Adrenal gland (tissue), 9 donors: ENCODE measurements at regions not wholly inside any gene's neighbourhood (a gene's known extent, or its start where the extent isn't known, plus 50 kb on each side); places are given as distances from the start of the nearest gene placed in this dataset.

Experiments used
- DNase-seq, 7 donors: peaks; one replicate each; pipeline ENCODE4 v3.0.0-alpha.2; 2019 to 2020
- H3K27ac ChIP-seq, 5 donors: fragments of 200-600 bp; sonication (generic) in 4 of 5; 1 replicate in 3 of 5; 2 replicates in 2 of 5; pipeline versions ENCODE4 v1.5.1 to v1.8.0; 2016 to 2020; ENCODE audit warnings: mild to moderate bottlenecking in 1 of 5
- H3K27me3 ChIP-seq: fragments of 200-600 bp; 2 replicates; pipeline ENCODE4 v1.8.0; 2021
- H3K36me3 ChIP-seq, 2 donors: fragments of 200-600 bp; replicated peaks in 1 of 2; 1 replicate in 1 of 2; 2 replicates in 1 of 2; pipeline versions ENCODE4 v1.5.1 to v1.8.0; 2018 to 2022
- H3K4me1 ChIP-seq, 2 donors: fragments of 200-600 bp; replicated peaks in 1 of 2; 1 replicate in 1 of 2; 2 replicates in 1 of 2; pipeline versions ENCODE4 v1.5.1 to v1.8.0; 2018 to 2021
- H3K4me3 ChIP-seq, 4 donors: fragments of 200-600 bp; sonication (generic) in 3 of 4; one replicate each; pipeline ENCODE4 v1.5.1; 2016 to 2018
- H3K9me3 ChIP-seq, 3 donors: fragments of 200-600 bp; sonication (generic) in 1 of 3; replicated peaks in 1 of 3; 1 replicate in 2 of 3; 2 replicates in 1 of 3; pipeline versions ENCODE4 v1.5.1 to v1.8.0; 2016 to 2021
- POLR2A ChIP-seq, 2 donors: fragments of 450-650 bp; IDR thresholded peaks; one replicate each; pipeline ENCODE4 v1.6.1; 2017; ENCODE audit warnings: antibody characterized with exemption in 2 of 2, mild to moderate bottlenecking in 2 of 2, moderate library complexity in 1 of 2
- WGBS, 4 donors: extraction: QIAGEN DNeasy Blood & Tissue Kit in 2 of 4; methylation state at CpG; one replicate each; pipeline versions ENCODE4 v1.1.5 to v1.1.7; 2013 to 2017; 5-methylcytosine and 5-hydroxymethylcytosine counted together
- intact Hi-C, 2 donors: fragments of 100-400 bp; cut with DNase I; formaldehyde crosslinking; loops; one replicate each; pipeline versions ENCODE4 v1.14.1 to v1.15.0; 2022 to 2023
- TF ChIP-seq, protein P1 (sequence below), 6 experiments: fragments of 450-650 bp in 4 of 6; fragments of 200-600 bp in 2 of 6; sonication (generic) in 1 of 6; IDR thresholded peaks; 1 replicate in 5 of 6; 2 replicates in 1 of 6; pipeline versions ENCODE4 v1.5.1 to v1.8.0; 2016 to 2021; ENCODE audit warnings: antibody characterized with exemption in 6 of 6, mild to moderate bottlenecking in 2 of 6, moderate library complexity in 1 of 6
- donor health status: healthy with polysubstance abuse.
- donor health status: Bipolar disorder and iron deficiency.
- donor health status: DM: yes; HTN: yes; CAD: no.
- donor health status: DM: no; HTN: no; CAD: no.
- donor health status: DM: no; HTN: no; CAD: no.

DNA sequence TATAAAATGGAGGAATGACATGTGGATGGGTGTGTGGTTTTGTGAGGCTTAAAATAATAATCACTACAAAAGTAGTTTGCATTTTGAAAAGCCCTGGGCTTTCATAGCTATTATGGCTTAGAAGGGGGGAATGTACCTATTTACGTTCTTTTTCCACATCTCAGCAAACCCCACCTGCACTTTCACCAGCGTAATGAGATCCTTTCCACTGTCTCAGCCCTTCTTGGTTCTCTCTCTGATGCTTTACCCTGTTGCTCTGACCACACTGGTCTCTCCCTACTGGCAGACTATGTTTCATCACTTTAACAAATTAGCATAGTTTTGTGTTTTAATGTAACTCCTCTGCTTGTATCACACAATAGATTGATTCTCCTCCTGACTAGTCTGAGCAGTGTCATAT lies 234.6 kb downstream of the DMRT2 start:
- no peaks in the 10 kb centered on the region for H3K4me1 ChIP-seq
- WGBS, 4 donors, result 74 to 83% (median 81%) methylated on average over 2 of the region's 2 CpGs
- TF ChIP-seq POLR2A (IDR thresholded peaks at IDR 0.05), result no peak
- TF ChIP-seq, protein P1, sequence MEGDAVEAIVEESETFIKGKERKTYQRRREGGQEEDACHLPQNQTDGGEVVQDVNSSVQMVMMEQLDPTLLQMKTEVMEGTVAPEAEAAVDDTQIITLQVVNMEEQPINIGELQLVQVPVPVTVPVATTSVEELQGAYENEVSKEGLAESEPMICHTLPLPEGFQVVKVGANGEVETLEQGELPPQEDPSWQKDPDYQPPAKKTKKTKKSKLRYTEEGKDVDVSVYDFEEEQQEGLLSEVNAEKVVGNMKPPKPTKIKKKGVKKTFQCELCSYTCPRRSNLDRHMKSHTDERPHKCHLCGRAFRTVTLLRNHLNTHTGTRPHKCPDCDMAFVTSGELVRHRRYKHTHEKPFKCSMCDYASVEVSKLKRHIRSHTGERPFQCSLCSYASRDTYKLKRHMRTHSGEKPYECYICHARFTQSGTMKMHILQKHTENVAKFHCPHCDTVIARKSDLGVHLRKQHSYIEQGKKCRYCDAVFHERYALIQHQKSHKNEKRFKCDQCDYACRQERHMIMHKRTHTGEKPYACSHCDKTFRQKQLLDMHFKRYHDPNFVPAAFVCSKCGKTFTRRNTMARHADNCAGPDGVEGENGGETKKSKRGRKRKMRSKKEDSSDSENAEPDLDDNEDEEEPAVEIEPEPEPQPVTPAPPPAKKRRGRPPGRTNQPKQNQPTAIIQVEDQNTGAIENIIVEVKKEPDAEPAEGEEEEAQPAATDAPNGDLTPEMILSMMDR (IDR thresholded peaks at IDR 0.05), result no peak
- H3K27me3 ChIP-seq, result no peaks in the 10 kb centered on the region
- H3K9me3 ChIP-seq, result no peaks in the 10 kb centered on the region
- intact Hi-C loops, result no loop called here
- no peak overlapping the region for H3K4me3 ChIP-seq
- H3K36me3 ChIP-seq, result no peaks in the 10 kb centered on the region
- no peak overlapping the region for H3K27ac ChIP-seq
- DNase-seq, result no peak

DNA sequence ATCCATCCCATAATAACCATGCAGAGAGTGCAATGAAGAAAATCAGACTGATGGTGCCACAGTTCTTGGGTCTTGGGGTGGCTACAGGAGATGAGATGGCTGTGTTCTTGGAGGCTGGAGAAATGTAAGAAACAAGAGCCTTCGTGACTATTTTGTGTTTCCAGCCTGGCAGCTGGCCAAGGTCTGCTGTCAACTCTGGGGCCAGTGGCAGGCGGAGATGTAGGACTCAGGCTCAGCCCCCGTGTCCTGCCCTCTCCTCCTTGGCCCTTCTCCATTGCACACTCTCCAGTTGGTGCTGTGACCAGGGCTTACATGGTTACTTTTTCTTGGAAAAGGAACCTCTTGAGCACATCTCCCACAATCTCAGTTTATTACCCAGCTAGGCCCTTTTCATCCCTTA lies 235.4 kb downstream of the DMRT2 start:
- Histone ChIP-seq H3K4me1 (no peaks in the 10 kb centered on the region), H3K4me3 (no peak overlapping the region), H3K9me3 (no peaks in the 10 kb centered on the region), H3K27me3 (no peaks in the 10 kb centered on the region), H3K27ac (no peak overlapping the region), H3K36me3 (no peaks in the 10 kb centered on the region)
- no peak for DNase-seq
- 25 to 41% (median 35%) methylated on average over 3 of the region's 3 CpGs for WGBS, 4 donors
- no peak for TF ChIP-seq POLR2A (IDR thresholded peaks at IDR 0.05)
- intact Hi-C loops, result no loop called here

DNA sequence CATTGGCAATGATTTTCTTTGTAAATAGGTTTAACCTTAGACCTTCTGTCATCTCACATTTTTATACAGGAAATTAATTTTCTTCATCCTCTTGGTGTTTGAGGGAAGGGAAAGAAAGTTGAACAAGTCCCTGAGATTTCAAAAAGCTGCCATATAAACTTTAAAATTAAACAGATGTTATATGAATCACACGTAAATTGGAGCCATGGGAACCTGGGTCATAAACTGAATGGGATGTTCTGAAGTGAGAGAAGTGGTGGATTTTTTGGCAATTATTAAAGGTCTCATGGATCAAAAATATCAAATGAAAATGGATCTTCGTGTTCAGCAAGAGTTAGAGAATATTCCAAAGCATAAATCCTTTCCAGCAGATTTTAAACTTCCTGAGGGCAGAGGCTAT lies 242.2 kb downstream of the DMRT2 start:
- no peak overlapping the region for H3K4me3 ChIP-seq
- intact Hi-C loops, result no loop called here
- H3K36me3 ChIP-seq, result no peaks in the 10 kb centered on the region
- no peak for DNase-seq
- H3K27ac ChIP-seq, result no peak overlapping the region
- TF ChIP-seq, protein P1 (IDR thresholded peaks at IDR 0.05), result no peak
- TF ChIP-seq POLR2A (IDR thresholded peaks at IDR 0.05), result no peak
- no peaks in the 10 kb centered on the region for H3K4me1 ChIP-seq
- no peaks in the 10 kb centered on the region for H3K9me3 ChIP-seq
- 41 to 52% (median 46%) methylated on average over 2 of the region's 2 CpGs for WGBS, 4 donors
- H3K27me3 ChIP-seq, result no peaks in the 10 kb centered on the region

DNA sequence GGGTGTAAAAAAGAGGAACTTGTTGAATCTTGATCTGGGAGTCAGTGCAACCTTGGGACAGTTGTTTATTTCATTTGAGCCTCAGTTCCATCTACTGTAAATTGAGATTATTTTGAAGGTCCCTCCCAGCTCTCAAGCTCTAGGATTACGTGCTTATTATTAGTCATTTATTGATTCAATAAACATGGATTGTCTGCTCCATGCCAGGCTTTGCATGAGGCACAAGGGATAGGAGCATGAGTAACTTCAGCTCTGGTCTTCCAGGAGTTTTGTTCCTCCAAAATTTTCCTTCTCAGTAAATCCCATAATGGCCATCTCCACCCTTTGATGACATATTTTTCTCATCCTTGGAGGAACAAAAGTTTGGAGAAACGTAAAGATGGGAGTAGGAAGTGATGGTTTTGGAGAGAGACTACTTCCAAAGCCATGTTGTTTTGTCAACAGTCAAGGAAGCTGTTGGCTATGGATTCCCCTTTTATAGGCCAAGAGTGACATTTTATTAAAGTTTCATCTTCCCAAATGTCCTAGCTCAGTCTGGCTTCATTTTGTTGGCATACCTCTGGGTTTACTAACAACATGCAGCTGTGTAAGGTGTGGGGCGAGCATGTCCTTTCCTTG lies 244.6 kb downstream of the DMRT2 start:
- H3K36me3 ChIP-seq, result no peaks in the 10 kb centered on the region
- H3K4me3 ChIP-seq, result no peak overlapping the region
- no peak overlapping the region for H3K27ac ChIP-seq
- H3K4me1 ChIP-seq, result no peaks in the 10 kb centered on the region
- no peak for DNase-seq
- intact Hi-C loops, result no loop called here
- 46 to 55% (median 51%) methylated on average over 3 of the region's 3 CpGs for WGBS, 4 donors
- TF ChIP-seq, protein P1 (IDR thresholded peaks at IDR 0.05), result no peak
- TF ChIP-seq POLR2A (IDR thresholded peaks at IDR 0.05), result no peak
- H3K27me3 ChIP-seq, result no peaks in the 10 kb centered on the region
- no peaks in the 10 kb centered on the region for H3K9me3 ChIP-seq

DNA sequence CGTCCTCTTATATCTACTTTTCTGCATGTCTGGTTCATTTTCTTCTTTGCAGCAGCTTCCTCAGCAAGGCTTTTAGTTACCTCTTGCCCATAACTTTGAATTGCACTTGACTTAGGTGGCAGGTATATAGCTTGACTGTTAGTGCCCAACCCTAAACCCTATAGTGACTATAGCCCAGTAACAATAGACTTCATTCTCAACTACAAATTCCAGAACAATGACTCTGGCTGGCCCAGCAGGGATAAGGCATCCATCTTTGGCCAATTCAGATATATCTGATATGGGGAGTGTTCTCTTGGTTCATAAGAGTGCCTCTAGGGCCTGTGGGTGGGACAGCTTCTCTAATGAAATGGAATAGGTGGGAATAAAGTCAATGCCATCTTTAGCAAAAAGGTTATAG lies 246.2 kb downstream of the DMRT2 start:
- H3K4me3 ChIP-seq, result no peak overlapping the region
- H3K27ac ChIP-seq, result no peak overlapping the region
- no peak for DNase-seq
- intact Hi-C loops, result no loop called here
- H3K4me1 ChIP-seq, result no peaks in the 10 kb centered on the region
- H3K36me3 ChIP-seq, result no peaks in the 10 kb centered on the region
- H3K9me3 ChIP-seq, result no peaks in the 10 kb centered on the region
- 52 to 74% (median 57%) methylated on average over 1 of the region's 1 CpG for whole genome bisulfite sequencing, 4 donors
- no peaks in the 10 kb centered on the region for H3K27me3 ChIP-seq
- no peak for TF ChIP-seq POLR2A (IDR thresholded peaks at IDR 0.05)
- TF ChIP-seq, protein P1 (IDR thresholded peaks at IDR 0.05), result no peak
